ENCODE measurements at regions not wholly inside any gene's neighbourhood (a gene's known extent, or its start where the extent isn't known, plus 50 kb on each side); places are given as distances from the start of the nearest gene placed in this dataset.
"Not testable (repeated sequence)": the region's sequence is repeated elsewhere in the genome, so short reads cannot be mapped to it uniquely, and the experiment has no call there.

GRCh38 chr3:30538791-30539190 lies 67.6 kb upstream of the TGFBR2 start:
- ChIA-PET POLR2A (no interaction called here), CTCF (interaction anchor here (1.0 to 1.3 kb wide), 2 partner anchors 11 to 82 kb away, joined by 3 read pairs; no protein-coding TSS in a partner anchor)
- TF ChIP-seq CTCF (IDR thresholded peaks at IDR 0.05; ENCODE audit: control extremely low read depth, extremely low read depth, low read depth, missing control alignments), result no peak
- DNase-seq (ENCODE audit: extremely low spot score), result no peak

GRCh38 chr3:30539206-30539605 lies 67.2 kb upstream of the TGFBR2 start:
- CTCF ChIA-PET, result interaction anchor here (1.2 kb wide), 1 partner anchor 13 kb away, joined by 3 read pairs; no protein-coding TSS in a partner anchor
- no peak for DNase-seq (ENCODE audit: extremely low spot score)
- POLR2A ChIA-PET, result no interaction called here
- no peak for TF ChIP-seq CTCF (IDR thresholded peaks at IDR 0.05; ENCODE audit: control extremely low read depth, extremely low read depth, low read depth, missing control alignments)

GRCh38 chr3:30539772-30540171 lies 66.6 kb upstream of the TGFBR2 start:
- CTCF ChIA-PET, result interaction anchor here (1.2 kb wide), 1 partner anchor 12 kb away, joined by 3 read pairs; no protein-coding TSS in a partner anchor
- no peak for DNase-seq (ENCODE audit: extremely low spot score)

GRCh38 chr3:30541156-30541555 lies 65.2 kb upstream of the TGFBR2 start:
- DNase-seq (ENCODE audit: extremely low spot score); CTCF ChIA-PET; POLR2A ChIA-PET: not testable (repeated sequence)

More at GRCh38 chr3:30539772-30540171, 66.6 kb upstream of the TGFBR2 start:
- TF ChIP-seq CTCF (IDR thresholded peaks at IDR 0.05; ENCODE audit: control extremely low read depth, extremely low read depth, low read depth, missing control alignments), result no peak
- POLR2A ChIA-PET, result no interaction called here

- ChIA-PET CTCF (no interaction called here), POLR2A (no interaction called here)
- no peak for TF ChIP-seq CTCF (IDR thresholded peaks at IDR 0.05; ENCODE audit: control extremely low read depth, extremely low read depth, low read depth, missing control alignments)
These were observed 63.5 kb upstream of the TGFBR2 start for GRCh38 chr3:30542897-30543296.

GRCh38 chr3:30544812-30545211 lies 61.6 kb upstream of the TGFBR2 start:
- CTCF ChIA-PET, result no interaction called here
- TF ChIP-seq CTCF (IDR thresholded peaks at IDR 0.05; ENCODE audit: control extremely low read depth, extremely low read depth, low read depth, missing control alignments), result no peak
- no peak for DNase-seq (ENCODE audit: extremely low spot score)
- POLR2A ChIA-PET, result no interaction called here

More at GRCh38 chr3:30542897-30543296, 63.5 kb upstream of the TGFBR2 start:
- no peak for DNase-seq (ENCODE audit: extremely low spot score)

- POLR2A ChIA-PET, result no interaction called here
- no peak for DNase-seq (ENCODE audit: extremely low spot score)
- no peak for TF ChIP-seq CTCF (IDR thresholded peaks at IDR 0.05; ENCODE audit: control extremely low read depth, extremely low read depth, low read depth, missing control alignments)
- CTCF ChIA-PET, result interaction anchor here (1.4 kb wide), 1 partner anchor 12 kb away, joined by 3 read pairs; no protein-coding TSS in a partner anchor
These were observed 59.5 kb upstream of the TGFBR2 start for GRCh38 chr3:30546934-30547333.

Measured in GM10248 (cell line).